ENCODE measurements at regions not wholly inside any gene's neighbourhood (a gene's known extent, or its start where the extent isn't known, plus 50 kb on each side); places are given as distances from the start of the nearest gene placed in this dataset.
"Not testable (repeated sequence)": the region's sequence is repeated elsewhere in the genome, so short reads cannot be mapped to it uniquely, and the experiment has no call there.

DNA sequence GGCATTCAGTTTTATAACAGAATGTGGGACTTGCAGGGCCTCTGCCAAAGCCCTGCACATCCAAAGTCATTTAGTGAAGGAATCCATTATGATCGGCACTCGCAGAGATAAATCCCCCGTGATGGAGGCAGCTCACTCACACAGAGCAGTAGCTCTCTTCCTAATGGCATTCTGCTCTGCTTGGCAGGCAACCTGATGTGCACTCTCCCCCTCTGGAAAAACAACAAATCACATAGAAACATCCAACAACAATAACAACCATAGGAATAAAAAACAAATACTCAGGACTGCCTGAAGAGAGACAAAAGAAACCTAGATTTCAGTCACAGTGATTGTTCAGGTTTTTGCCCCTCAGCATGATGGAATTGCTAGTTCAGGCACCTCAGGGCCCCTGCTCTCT, 59.7 kb downstream of the NAA11 start:
- no peak for DNase-seq

DNA sequence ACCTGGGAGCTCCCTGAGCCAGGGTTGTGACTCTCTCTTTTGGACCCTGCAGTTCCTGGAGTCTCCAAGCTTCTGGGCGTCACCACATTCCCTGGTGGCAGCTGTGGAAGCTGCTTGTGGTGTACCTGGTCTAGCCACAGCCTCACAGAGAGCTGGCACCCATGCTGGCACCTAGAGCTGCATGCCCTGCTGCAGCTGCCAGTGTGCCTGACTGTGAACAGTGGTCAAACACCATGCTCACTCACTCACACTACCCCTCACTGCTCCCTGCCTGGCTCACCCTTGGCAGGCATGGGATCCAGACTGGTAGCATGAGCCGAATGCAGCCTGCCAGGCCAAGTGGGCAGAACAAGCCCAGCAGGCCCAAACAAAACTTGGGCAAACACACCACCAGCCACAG, 66.6 kb downstream of the NAA11 start:
- no peak for DNase-seq

DNA sequence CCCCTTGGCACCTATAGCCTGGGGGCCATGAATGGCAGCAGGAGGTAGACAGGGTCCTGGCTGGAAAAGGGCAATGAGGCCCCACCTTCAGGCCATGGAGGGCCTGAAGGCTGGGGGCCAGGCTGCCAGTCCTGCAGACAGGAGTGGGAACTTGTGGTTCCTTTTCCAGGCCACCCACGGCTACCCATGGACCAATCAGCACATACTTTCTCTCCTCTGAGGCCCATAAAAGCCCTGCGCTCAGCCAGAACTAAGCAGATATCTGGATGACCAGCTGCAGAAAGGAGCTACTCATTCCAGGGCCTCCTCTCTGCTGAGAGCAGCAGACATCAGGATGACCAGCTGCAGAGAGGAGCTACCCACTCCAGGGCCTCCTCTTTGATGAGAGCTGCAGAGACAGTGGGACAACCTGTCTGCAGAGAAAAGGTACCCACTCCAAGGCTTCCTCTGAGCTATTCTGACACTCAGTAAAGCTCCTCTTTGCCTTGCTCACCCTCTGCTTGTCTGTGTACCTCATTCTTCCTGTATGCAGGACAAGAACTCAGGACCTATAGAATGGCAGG, 67.2 kb downstream of the NAA11 start:
- no peak for DNase-seq

DNA sequence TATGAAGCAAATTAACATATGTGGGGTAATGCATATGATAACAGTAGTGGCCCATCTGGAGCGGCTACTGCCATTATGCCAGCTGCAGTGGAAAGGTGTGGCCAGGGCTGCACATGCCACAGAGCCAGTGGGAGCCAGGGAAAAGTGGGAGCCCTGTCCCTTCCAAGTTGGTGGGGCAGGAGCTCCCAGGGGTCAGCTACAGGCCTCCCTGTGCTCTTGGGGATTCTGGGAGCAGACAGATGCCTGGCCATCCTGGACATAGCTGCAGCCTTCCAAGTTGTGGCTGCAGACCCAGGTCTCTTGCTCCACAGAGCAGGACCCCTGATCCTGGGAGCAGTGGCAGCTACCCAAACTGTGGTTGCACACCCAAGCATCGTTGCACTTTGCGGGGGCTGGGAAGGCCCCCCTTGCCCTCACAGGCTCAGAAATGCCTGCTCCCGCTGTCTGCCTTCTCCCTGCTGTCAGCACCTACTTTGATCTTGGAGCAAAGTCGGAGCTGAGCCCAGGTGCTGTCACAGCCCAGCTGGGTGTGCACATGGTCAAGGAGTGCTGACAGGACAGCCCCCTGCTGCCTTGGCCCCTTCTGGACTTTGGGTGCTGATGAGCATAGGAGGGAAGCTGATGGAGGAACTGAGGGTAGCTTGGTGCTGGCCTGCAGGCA, 67.8 kb downstream of the NAA11 start:
- DNase-seq = no peak

DNA sequence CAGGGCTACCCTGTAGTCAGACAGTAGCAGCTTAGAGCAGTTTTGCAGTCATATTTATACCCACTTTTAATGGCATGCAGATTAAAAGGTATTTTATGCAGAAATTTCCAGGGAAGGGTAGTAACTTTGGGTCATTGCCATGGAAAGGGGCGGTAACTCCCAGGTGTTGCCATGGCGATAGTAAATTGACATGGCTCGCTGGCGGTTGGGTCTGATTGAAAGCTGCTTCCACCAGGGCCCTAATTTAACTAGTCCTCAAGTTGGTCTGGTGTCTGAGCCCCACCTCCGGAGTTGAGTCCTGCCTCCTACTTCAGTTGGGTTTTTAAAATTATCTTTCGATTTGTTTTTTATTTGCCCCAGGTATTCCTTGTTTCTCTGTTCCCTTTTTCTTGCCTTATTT, 70.1 kb downstream of the NAA11 start:
- DNase-seq = no peak

DNA sequence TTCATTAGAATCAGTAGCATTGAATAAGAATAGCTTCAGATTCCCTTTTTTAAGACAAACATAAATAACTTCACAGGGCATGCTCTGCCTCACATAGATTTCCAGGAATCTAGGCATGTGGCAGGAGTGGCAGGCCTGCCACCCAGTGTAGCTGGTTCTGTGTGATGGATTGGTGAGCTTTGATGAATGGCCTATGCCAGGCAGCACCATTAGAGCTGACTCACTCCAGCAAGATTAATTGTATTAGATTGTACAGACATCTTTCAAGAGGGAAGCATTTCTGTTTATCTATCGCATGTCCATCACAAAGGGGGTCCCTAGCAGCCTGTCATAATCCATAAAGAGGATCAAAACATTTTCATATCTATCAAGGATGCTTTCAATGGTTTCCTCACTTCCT, 71.9 kb downstream of the NAA11 start:
- no peak for DNase-seq

DNA sequence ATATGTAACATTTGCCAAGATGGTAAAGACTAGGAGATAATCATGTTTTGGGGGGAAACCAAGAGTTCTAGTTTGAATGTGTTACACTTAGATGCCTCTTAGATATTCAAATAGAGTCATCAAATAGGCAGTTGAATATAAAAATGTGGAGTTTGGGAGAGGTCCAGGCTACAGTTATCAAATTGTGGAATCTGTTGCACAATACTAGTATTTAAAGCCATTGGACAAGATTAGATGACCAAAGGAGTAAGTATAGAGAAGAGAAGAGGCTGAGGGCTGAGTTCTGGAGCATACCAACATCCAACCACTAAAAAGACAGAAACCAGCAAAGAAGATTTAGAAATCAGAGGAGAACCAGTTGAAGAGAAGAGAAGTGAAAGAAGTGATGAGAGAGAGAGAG, 72.7 kb downstream of the NAA11 start:
- DNase-seq = no peak

DNA sequence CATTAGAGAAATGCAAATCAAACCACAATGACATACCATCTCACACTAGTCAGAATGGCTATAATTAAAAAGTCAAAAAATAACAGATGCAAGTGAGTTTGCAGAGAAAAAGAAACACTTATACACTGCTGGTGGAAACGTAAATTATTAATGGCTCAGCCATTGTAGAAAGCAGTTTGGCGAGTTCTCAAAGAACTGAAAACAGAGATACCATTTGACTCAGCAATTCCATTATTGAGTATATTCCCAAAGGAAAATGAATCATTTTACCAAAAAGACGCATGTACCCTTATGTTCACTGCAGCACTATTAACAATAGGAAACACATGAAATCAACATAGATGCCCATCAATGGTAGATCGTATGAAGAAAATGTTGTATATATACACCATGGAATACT, 75.0 kb downstream of the NAA11 start:
- no peak for DNase-seq

DNA sequence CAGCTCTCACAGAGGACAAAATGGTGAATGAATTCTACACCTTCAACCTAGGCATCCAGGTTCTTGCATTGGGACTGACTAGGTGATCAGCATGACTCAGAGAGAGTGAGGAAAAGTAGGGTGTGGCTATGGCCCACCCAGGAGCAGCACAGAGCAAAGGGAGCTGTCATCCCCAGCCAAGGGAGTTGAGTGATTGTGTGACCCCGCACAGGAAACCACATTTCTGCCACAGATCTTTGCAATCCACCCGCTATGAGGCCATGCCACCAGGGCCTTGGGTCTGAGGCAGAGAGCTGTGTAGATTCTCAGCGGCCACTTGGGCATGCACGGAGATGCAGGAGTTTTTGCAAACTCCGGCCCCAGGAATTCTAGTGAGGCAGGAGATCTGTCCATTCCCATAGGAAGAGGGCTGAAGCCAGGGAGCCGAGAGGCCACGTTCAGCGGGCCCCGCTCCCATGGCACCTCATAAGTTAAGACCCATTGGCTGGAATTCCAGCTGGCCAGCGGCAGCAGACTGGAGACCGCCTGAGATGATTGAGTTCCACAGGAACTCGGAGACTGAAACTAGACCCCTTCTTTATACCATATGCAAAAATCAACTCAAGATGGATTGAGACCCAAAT, 75.9 kb downstream of the NAA11 start:
- no peak for DNase-seq

DNA sequence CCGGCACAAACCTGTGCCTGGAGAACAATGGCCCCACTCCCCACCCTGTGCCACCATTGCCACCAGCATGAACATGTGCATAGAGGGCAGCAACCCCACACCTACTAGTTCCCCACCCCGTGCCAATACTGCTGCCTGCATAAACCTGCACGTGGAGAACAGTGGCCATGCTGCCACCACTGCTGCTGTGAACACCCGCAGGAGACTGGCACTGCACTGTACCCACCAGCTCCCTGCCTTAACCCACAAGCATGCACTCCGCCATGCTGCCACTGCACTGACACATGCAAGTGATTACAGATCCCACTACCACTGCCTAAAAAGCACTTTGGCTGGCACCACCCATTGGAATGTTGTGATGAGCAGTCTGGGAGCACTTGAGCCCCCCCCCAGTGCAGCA, 77.3 kb downstream of the NAA11 start:
- DNase-seq = no peak

DNA sequence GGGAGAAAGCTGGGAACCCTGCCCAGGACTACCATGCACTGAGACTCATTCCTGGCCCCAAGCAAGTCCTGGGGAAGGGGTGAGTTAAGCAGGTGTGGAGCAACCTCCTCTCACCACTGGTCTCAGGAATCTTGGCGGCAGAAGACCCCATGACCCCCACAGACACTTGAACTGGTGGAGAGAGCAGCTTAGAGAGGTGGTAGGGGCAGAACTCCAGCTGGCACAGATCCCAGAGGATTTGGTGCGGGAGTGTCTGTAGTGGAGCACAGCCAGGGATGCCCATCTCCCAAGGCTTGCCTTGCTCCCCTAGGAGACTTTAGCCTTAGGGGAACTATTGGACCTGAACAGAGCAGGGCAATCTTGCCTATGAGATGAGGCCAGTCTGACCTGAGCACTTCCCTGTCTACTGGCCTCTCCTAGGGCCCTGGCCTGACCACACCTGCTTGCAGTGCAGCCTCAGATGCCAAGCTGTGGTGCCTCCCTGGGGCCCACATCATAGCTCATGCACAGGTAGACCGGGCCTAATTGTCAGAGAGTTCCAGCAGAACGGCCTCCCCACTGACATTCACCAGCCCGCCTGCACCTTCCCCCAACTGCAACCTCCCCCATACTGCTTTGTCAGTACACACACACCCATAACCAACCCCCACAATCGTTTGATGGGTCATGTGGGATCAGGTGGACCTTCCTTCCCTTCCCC, 78.0 kb downstream of the NAA11 start:
- no peak for DNase-seq

DNA sequence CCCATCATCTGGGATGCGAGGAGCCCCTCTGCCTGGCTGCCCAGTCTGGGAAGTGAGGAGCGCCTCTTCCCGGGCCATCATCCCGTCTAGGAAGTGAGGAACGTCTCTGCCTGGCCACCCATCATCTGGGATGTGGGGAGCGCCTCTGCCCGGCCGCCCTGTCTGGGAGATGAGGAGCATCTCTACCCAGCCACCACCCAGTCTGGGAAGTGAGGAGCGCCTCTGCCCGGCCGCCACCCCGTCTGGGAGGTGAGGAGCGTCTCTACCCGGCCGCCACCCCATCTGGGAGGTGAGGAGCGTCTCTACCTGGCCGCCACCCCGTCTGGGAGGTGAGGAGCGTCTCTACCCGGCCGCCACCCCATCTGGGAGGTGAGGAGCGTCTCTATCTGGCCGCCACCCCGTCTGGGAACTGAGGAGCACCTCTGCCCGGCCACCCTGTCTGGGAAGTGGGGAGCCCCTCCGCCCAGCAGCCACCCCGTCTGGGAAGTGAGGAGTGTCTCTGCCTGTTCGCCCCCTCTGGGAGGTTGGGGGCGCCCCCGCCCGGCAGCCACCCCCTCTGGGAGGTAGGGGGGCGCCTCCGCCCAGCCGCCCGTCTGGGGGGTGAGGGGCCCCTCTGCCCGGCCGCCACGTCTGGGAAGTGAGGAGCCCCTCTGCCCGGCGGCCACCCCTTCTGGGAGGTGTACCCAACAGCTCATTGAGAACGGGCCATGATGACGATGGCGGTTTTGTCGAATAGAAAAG, 80.5 kb downstream of the NAA11 start:
- DNase-seq = not testable (repeated sequence)

DNA sequence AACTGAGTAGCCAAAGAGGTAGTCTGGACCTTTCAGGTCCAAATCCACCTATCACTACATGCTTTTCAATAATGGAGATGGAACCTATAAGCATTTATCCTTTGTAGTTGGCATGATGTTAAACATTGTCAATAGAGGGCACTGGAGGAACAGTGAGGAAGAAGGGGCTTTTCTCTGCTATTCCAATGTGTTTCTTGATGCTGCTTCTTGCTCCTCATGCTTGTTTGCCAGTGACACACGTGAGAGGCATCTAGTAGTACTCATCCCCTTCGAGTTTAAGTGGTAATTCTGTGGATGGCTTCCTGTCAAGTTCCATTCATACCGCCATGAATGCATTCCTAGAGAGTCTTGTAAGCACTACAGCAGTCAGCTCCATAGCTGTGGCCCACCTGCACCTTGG, 84.0 kb downstream of the NAA11 start:
- DNase-seq = no peak

DNA sequence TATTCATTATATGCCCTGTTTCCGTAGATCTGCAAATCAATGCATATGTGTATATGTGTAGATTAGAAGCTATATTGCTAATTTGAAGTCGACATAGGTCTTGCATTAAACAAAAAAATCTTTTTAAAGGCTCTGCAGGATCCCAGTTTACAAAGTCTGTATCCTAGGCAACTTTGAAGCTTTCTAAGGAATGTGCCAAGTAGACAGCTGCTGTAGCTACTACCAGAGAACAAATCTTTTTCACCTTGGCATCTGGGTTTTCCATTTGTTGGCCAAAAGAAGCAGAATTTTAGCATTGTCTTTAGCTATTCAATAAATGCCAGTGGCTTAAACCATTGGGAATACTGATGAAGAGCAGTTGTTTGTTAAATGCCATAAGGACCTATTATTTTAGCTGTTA, 88.0 kb downstream of the NAA11 start:
- DNase-seq = peak; percentile 75

DNA sequence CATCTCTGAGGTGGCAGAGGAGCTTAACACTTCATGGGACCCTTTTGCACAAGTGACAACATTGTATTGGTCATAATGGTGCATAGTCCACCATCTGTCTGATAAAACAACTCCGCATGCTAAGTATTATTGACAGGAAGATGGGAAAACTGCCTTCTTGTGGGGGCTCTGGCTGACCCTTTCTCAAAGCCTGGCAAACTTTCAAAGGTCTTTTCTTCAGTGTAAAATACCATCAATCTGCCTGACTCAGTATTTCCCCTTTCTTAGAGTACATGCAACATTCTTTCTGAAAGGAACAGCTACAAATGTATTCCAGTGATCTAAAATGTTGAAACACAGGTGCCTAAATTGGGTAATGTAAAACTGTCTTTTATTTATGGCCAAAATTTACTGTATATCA, 89.1 kb downstream of the NAA11 start:
- no peak for DNase-seq

DNA sequence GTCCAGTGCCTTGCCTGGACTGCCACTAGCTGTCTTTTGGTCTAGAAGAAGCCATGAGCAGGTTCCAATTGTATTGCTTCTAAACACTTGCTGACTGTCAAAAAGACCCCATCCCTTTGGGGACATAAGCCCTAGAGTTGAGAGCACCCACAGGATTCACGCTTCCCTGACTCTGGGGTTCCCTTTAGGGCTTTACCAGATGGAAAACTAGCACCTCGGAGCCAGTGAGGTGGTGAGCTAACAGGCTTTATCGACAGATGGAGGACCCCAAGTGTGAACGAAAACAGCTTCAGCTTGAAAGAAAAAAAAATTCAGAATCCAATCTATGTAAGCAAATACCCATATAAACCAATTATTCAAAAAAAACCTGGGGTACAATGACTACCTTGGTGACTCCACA, 90.8 kb downstream of the NAA11 start:
- no peak for DNase-seq

DNA sequence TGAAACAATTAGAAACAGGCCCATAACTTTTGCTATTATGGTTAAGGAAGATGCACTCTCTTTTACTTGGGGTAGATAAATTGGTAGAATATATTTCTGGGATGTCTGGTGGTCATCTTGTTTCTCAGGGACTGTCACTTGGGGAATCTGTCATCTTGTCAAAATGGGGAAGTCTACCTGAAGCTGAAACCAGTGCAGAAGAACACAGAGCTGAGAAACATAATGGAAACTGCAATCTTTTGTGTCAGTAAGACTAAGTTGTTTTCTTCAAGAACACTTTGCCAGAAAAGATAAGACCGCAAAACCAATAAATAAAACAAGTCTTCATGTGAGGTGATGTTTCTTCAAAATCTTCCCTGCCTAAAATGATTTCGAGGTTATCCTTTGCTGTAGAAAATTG, 92.0 kb downstream of the NAA11 start:
- no peak for DNase-seq

DNA sequence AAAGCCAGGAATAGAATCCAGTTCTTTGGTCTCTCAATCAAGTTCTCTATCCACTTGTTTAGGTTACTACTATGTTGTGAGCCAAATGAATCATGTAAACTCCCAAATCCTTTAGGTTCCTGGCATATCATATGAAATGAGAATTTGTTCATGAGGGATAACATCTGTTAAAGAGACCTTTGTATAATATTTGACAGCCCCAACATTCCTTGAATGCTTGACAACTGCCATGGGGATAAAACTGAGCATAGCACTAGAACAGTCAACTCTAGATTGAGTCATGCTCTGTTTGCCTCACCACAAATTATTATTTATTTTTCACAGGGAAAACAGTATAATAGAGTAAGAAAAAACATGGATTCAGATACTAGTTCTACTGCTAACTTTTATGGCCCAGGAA, 93.3 kb downstream of the NAA11 start:
- peak; percentile 59 for DNase-seq

DNA sequence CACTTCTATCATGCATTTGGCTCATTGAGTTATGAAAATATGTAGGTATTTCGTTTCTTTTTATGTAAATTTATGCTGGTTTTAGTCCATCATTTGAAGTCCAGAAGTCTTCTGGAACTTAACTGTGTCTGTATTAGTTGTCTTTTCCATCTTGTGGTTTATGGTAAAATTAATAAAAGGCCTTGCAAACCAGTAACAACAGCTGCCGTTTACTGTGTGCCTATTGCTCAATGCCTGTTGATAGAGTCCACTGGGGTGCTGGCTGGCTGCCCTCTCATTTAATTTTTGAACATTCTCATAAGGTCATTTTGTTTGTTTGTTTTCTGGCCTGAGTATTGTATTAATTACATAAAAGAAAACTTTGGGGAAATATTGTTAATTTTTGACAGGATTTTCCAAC, 98.0 kb downstream of the NAA11 start:
- DNase-seq = no peak

DNA sequence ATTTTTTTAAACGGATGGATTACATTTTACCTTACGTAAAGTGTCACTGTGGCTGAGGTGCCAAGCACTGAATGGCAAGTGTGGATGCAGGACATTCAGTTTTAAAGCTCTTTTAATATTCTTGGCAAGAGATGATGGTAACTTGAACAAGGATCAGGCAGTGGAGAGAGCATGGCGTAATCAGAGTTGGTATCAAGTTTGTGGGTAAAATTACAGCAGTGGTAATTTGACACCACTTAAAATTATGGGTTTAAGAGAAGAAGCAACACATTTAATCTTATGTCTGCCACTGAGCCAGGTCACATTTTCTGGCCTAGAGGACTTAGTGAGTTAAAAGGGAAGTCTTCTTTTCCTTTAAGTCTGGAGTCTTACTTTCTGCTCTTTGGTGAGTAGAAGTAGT, 100.5 kb downstream of the NAA11 start:
- no peak for DNase-seq

DNA sequence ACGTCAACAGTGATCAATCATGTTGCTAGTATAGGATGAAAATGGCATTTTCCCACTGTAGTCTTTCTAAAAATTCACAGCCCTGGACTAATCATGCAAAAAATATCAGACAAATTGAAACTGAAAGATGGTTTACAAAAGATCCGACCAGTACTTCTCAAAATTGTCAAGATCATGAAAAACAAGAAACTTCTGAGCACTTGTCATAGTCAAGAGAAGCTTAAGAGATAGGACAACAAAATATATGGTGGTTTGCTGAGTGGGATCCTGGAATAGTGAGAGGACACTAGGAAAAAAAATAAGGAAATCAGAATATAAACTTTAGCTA, 101.1 kb downstream of the NAA11 start:
- no peak for DNase-seq

DNA sequence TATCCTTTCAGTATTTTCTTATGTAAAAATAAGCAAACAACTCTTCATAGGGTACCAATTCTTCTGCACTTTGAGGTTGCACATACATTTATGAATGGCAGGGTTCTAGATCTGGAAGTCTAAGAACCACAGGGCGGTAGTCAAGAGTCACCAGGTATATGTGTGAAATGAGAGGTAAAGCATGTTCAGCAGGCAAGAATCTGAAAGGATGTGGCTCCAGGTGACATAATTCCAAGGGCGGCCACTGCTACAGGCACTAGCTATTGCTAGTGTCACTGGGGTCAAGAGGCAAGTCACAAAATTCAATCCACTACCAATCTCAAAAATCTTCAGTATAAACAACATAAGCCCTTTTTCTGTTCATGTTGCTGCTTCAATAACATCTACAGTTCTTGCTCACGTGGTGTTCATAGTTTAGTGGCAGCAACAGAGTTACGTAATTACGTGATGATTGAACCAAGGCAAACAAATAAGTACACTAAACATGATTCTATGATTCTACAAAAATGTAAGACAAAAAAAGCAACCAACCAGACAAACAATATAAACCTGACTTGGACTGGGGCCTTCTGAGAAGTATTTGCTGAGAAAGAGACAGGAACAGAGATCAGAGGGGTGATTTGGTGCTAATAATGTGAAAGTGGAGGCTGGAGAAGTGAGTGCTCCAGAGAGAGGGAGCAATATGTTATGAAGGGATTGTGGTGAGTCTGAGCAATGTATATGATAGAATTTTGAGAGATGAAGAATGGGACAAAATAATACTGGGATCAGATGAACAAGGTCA, 101.7 kb downstream of the NAA11 start:
- no peak for DNase-seq

Data from tongue (tissue), 1 donor.